ENCODE measurements at regions not wholly inside any gene's neighbourhood (a gene's known extent, or its start where the extent isn't known, plus 50 kb on each side); places are given as distances from the start of the nearest gene placed in this dataset.

DNA sequence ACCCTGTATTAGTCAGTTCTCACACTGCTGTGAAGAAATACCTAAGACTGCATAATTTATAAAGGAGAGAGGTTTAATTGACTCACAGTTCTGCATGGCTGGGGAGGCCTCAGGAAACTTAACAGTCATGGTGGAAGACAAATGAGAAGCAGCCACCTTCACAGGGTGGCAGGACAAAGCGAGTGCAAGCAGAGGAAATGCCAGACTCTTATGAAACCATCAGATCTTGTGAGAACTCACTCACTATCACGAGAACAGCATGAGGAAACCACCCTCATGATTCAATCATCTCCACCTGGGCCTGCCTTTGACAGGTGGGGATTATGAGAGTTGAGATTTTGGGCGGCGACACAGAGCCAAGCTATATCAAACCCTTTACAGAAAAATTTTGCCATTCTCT is 722.4 kb downstream of the RAB28 start:
- no peaks in the 10 kb centered on the region for H3K4me1 ChIP-seq (ENCODE audit: insufficient read depth, poor library complexity, severe bottlenecking)
- DNase-seq (ENCODE audit: low spot score) (no peak), ATAC-seq (ENCODE audit: low read depth) (no peak; the same call in 2 of the 3 replicates)
- no peaks in the 10 kb centered on the region for H3K36me3 ChIP-seq (ENCODE audit: low read depth)
- peaks cover 8% of the 10 kb centered on the region for H3K27me3 ChIP-seq (ENCODE audit: insufficient read depth, poor library complexity, severe bottlenecking)
- H3K4me3 ChIP-seq (ENCODE audit: severe bottlenecking) = no peak overlapping the region
- H3K27ac ChIP-seq (ENCODE audit: poor library complexity, severe bottlenecking) = no peak overlapping the region
- no peaks in the 10 kb centered on the region for H3K9me3 ChIP-seq (ENCODE audit: severe bottlenecking)
- TF ChIP-seq, protein P1, sequence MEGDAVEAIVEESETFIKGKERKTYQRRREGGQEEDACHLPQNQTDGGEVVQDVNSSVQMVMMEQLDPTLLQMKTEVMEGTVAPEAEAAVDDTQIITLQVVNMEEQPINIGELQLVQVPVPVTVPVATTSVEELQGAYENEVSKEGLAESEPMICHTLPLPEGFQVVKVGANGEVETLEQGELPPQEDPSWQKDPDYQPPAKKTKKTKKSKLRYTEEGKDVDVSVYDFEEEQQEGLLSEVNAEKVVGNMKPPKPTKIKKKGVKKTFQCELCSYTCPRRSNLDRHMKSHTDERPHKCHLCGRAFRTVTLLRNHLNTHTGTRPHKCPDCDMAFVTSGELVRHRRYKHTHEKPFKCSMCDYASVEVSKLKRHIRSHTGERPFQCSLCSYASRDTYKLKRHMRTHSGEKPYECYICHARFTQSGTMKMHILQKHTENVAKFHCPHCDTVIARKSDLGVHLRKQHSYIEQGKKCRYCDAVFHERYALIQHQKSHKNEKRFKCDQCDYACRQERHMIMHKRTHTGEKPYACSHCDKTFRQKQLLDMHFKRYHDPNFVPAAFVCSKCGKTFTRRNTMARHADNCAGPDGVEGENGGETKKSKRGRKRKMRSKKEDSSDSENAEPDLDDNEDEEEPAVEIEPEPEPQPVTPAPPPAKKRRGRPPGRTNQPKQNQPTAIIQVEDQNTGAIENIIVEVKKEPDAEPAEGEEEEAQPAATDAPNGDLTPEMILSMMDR (IDR thresholded peaks at IDR 0.05; ENCODE audit: poor library complexity, severe bottlenecking) = no peak

DNA sequence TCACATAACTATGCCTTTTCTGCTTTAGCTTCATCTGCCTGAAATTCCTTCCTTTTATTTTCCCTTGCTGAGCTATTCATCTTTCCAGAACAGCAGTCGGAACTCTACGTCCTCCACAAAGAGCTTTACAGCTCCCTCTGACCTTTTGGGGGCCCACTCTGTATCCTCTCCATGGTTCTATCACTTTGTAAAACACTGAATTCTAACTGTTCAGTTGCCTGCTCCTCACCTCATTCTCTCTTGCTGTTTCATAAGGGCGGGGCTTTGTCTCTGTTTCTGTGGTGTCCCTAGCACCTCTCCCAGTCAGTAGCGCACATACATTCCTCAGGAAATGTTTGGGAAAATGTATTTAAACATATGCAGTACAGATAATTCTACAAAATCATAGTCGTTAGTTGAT is 737.0 kb downstream of the RAB28 start:
- no peaks in the 10 kb centered on the region for H3K36me3 ChIP-seq (ENCODE audit: low read depth)
- no peak for DNase-seq (ENCODE audit: low spot score)
- TF ChIP-seq, protein P1 (IDR thresholded peaks at IDR 0.05; ENCODE audit: poor library complexity, severe bottlenecking) = no peak

DNA sequence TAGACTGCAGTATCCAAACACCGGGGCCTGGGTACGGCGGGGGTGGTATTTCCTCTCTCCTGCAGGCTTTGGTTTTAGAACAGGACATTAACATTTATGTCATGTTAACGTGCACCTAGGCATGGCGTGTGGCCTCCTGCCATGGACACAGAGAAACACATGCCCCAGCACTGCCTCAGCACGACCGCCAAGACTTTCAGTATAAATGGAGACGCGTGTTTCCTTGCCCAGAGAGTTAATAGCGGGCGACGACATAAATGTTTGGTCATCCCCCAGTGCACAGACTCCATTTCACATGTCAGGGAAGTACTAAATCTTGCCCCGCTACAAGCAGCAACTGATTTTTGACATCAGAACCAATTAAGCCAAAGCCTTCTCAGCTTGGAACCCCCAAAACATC is 737.9 kb downstream of the RAB28 start:
- H3K27me3 ChIP-seq (ENCODE audit: insufficient read depth, poor library complexity, severe bottlenecking) = no peaks in the 10 kb centered on the region
- ATAC-seq (ENCODE audit: low read depth) (no peak), DNase-seq (ENCODE audit: low spot score) (no peak)
- no peak overlapping the region for H3K27ac ChIP-seq (ENCODE audit: poor library complexity, severe bottlenecking)
- no peaks in the 10 kb centered on the region for H3K4me1 ChIP-seq (ENCODE audit: insufficient read depth, poor library complexity, severe bottlenecking)
- no peaks in the 10 kb centered on the region for H3K36me3 ChIP-seq (ENCODE audit: low read depth)
- H3K4me3 ChIP-seq (ENCODE audit: severe bottlenecking) = no peak overlapping the region
- TF ChIP-seq, protein P1 (IDR thresholded peaks at IDR 0.05; ENCODE audit: poor library complexity, severe bottlenecking) = no peak
- H3K9me3 ChIP-seq (ENCODE audit: severe bottlenecking) = no peaks in the 10 kb centered on the region

More for the DNA sequence above, 737.0 kb downstream of the RAB28 start:
- Histone ChIP-seq H3K4me3 (ENCODE audit: severe bottlenecking) (no peak overlapping the region), H3K27ac (ENCODE audit: poor library complexity, severe bottlenecking) (no peak overlapping the region), H3K9me3 (ENCODE audit: severe bottlenecking) (no peaks in the 10 kb centered on the region), H3K27me3 (ENCODE audit: insufficient read depth, poor library complexity, severe bottlenecking) (no peaks in the 10 kb centered on the region), H3K4me1 (ENCODE audit: insufficient read depth, poor library complexity, severe bottlenecking) (no peaks in the 10 kb centered on the region)
- ATAC-seq (ENCODE audit: low read depth) = no peak

DNA sequence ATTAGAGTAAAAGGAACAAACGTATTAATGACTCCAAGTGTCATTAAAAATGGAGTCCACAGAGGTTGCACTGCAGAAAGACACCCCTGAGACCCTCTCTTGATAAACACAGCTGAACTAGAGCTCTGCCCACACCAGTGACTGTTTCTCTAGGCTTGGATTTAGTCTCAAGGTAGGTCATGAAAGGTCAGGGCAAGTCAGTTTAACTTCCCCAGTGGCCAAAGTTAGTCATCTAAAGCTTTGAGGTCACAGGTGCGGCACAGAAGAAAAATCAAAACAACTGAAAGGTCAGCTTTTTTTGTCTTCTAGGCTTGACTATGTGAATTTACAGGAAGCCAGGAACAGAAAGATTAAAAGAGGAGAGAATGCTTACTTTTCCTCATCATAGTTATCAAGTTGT is 749.6 kb downstream of the RAB28 start:
- Histone ChIP-seq H3K27ac (ENCODE audit: poor library complexity, severe bottlenecking) (no peak overlapping the region), H3K36me3 (ENCODE audit: low read depth) (no peaks in the 10 kb centered on the region), H3K4me1 (ENCODE audit: insufficient read depth, poor library complexity, severe bottlenecking) (no peaks in the 10 kb centered on the region), H3K27me3 (ENCODE audit: insufficient read depth, poor library complexity, severe bottlenecking) (no peaks in the 10 kb centered on the region), H3K9me3 (ENCODE audit: severe bottlenecking) (no peaks in the 10 kb centered on the region), H3K4me3 (ENCODE audit: severe bottlenecking) (no peak overlapping the region)
- TF ChIP-seq, protein P1 (IDR thresholded peaks at IDR 0.05; ENCODE audit: poor library complexity, severe bottlenecking) = no peak
- ATAC-seq (ENCODE audit: low read depth) = no peak
- DNase-seq (ENCODE audit: low spot score) = no peak

DNA sequence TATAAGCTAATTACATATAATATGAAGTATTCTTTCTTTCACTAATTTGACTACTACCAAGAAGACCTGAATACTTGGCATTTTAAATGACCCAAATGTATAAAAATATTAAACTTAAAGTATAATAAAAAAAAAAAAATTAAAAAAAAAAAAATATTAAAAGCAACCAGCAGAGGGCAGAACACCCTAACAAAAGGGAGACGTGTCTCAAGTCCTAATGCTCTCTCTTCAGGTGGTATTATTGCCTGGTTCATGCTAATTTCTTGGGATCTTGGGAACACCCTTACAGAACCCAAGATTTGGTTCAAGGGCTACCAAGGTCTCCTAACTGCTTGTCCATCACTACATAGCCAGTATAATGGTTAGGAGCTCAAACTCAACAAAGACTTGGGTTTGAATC is 754.8 kb downstream of the RAB28 start:
- Histone ChIP-seq H3K4me1 (ENCODE audit: insufficient read depth, poor library complexity, severe bottlenecking) (no peaks in the 10 kb centered on the region), H3K36me3 (ENCODE audit: low read depth) (no peaks in the 10 kb centered on the region), H3K27me3 (ENCODE audit: insufficient read depth, poor library complexity, severe bottlenecking) (no peaks in the 10 kb centered on the region), H3K9me3 (ENCODE audit: severe bottlenecking) (no peaks in the 10 kb centered on the region), H3K27ac (ENCODE audit: poor library complexity, severe bottlenecking) (no peak overlapping the region), H3K4me3 (ENCODE audit: severe bottlenecking) (no peak overlapping the region)
- DNase-seq (ENCODE audit: low spot score) = no peak
- TF ChIP-seq, protein P1 (IDR thresholded peaks at IDR 0.05; ENCODE audit: poor library complexity, severe bottlenecking) = peak; percentile 63
- no peak for ATAC-seq (ENCODE audit: low read depth)

Measured in RWPE2 (cell line).